ENCODE measurements at regions not wholly inside any gene's neighbourhood (a gene's known extent, or its start where the extent isn't known, plus 50 kb on each side); places are given as distances from the start of the nearest gene placed in this dataset.
A peak's percentile ranks its signal among the peaks of the same experiment; 100 is the strongest.
"Not testable (repeated sequence)": the region's sequence is repeated elsewhere in the genome, so short reads cannot be mapped to it uniquely, and the experiment has no call there.

- no peak for DNase-seq (ENCODE audit: low spot score)
These were observed 80.8 kb upstream of the SLC8A3 start for GRCh38 chr14:70269582-70269981.

GRCh38 chr14:70268760-70269159, 80.0 kb upstream of the SLC8A3 start:
- no peak for DNase-seq (ENCODE audit: low spot score)

GRCh38 chr14:70266157-70266556, 77.4 kb upstream of the SLC8A3 start:
- DNase-seq (ENCODE audit: low spot score): no peak

- peak; percentile 71 for DNase-seq (ENCODE audit: low spot score)
These were observed 76.7 kb upstream of the SLC8A3 start for GRCh38 chr14:70265422-70265821.

- DNase-seq (ENCODE audit: low spot score): no peak
These were observed 70.7 kb upstream of the SLC8A3 start for GRCh38 chr14:70259420-70259819.

- DNase-seq (ENCODE audit: low spot score): peak; percentile 81
These were observed 68.8 kb upstream of the SLC8A3 start for GRCh38 chr14:70257526-70257925.

- no peak for DNase-seq (ENCODE audit: low spot score)
These were observed 67.8 kb upstream of the SLC8A3 start for GRCh38 chr14:70256601-70257000.

GRCh38 chr14:70255071-70256057, 66.6 kb upstream of the SLC8A3 start:
- peak; percentile 71 for DNase-seq (ENCODE audit: low spot score)

- DNase-seq (ENCODE audit: low spot score): peak; percentile 72
These were observed 65.8 kb upstream of the SLC8A3 start for GRCh38 chr14:70254476-70254961.

GRCh38 chr14:70253547-70253946, 64.8 kb upstream of the SLC8A3 start:
- DNase-seq (ENCODE audit: low spot score): not testable (repeated sequence)

- DNase-seq (ENCODE audit: low spot score): no peak
These were observed 56.3 kb upstream of the SLC8A3 start for GRCh38 chr14:70245026-70245425.

GRCh38 chr14:70239802-70240201, 51.1 kb upstream of the SLC8A3 start:
- no peak for DNase-seq (ENCODE audit: low spot score)

GRCh38 chr14:70238635-70239034, 49.9 kb upstream of the SLC8A3 start:
- peak; percentile 60 for DNase-seq (ENCODE audit: low spot score)
